CD14-positive monocyte (primary cell): ENCODE measurements at regions not wholly inside any gene's neighbourhood (a gene's known extent, or its start where the extent isn't known, plus 50 kb on each side); places are given as distances from the start of the nearest gene placed in this dataset.
A peak's percentile ranks its signal among the peaks of the same experiment; 100 is the strongest.
"Not testable (repeated sequence)": the region's sequence is repeated elsewhere in the genome, so short reads cannot be mapped to it uniquely, and the experiment has no call there.

Experiments used
- DNase-seq, 3 donors: peaks; one replicate each; pipeline ENCODE4 v3.0.0-alpha.2; 2011 to 2022
- H2AFZ ChIP-seq: 2 replicates; pipeline ENCODE4 v1.6.0; 2012; ENCODE audit warnings: mild to moderate bottlenecking, low read depth, low read length, inconsistent platforms; ENCODE audit not compliant: insufficient read depth, poor library complexity, severe bottlenecking
- H3K27ac ChIP-seq, 2 donors: 1 replicate in 1 of 2; 2 replicates in 1 of 2; pipeline ENCODE4 v1.5.1; 2012 to 2013; ENCODE audit warnings: low read length in 2 of 2, control low read depth in 1 of 2, inconsistent platforms in 1 of 2, low read depth in 1 of 2, mild to moderate bottlenecking in 1 of 2
- H3K27me3 ChIP-seq, 2 donors: one replicate each; pipeline versions ENCODE4 v1.6.0 to v1.6.1; 2011 to 2013; ENCODE audit warnings: low read length in 2 of 2; ENCODE audit not compliant: control insufficient read depth in 2 of 2, insufficient read depth in 2 of 2
- H3K36me3 ChIP-seq, 2 donors: replicated peaks in 1 of 2; 1 replicate in 1 of 2; 2 replicates in 1 of 2; pipeline versions ENCODE4 v1.5.1 to v1.6.1; 2012 to 2013; ENCODE audit warnings: low read length in 2 of 2, control low read depth in 1 of 2, inconsistent platforms in 1 of 2, mild to moderate bottlenecking in 1 of 2; ENCODE audit not compliant: insufficient read depth in 2 of 2, control insufficient read depth in 1 of 2
- H3K4me1 ChIP-seq, 2 donors: 1 replicate in 1 of 2; 2 replicates in 1 of 2; pipeline versions ENCODE4 v1.5.1 to v1.6.1; 2012 to 2013; ENCODE audit warnings: low read length in 2 of 2, control low read depth in 1 of 2, inconsistent platforms in 1 of 2, mild to moderate bottlenecking in 1 of 2, moderate library complexity in 1 of 2; ENCODE audit not compliant: insufficient read depth in 2 of 2, control insufficient read depth in 1 of 2
- H3K4me2 ChIP-seq: replicated peaks from 2 replicates; pipeline ENCODE3; 2012; ENCODE audit warnings: low read length, moderate library complexity, mild to moderate bottlenecking; ENCODE audit not compliant: poor library complexity, severe bottlenecking; ENCODE audit errors: extremely low read depth
- H3K4me3 ChIP-seq, 3 experiments: fragments of 200-600 bp in 1 of 3; sonication (generic) in 1 of 3; replicated peaks in 1 of 3; 1 replicate in 2 of 3; 2 replicates in 1 of 3; pipeline ENCODE4 v1.5.1; 2011 to 2013; ENCODE audit warnings: low read length in 3 of 3, mild to moderate bottlenecking in 3 of 3, control low read depth in 2 of 3, low read depth in 2 of 3, inconsistent platforms in 1 of 3, moderate library complexity in 1 of 3
- H3K79me2 ChIP-seq: 2 replicates; pipeline ENCODE4 v1.6.0; 2012; ENCODE audit warnings: mild to moderate bottlenecking, control low read depth, inconsistent platforms, low read length, moderate library complexity; ENCODE audit not compliant: insufficient read depth
- H3K9ac ChIP-seq: 2 replicates; pipeline ENCODE4 v1.6.0; 2017; ENCODE audit warnings: low read length, mild to moderate bottlenecking; ENCODE audit not compliant: insufficient read depth, poor library complexity, severe bottlenecking
- H3K9me3 ChIP-seq, 2 donors: replicated peaks in 1 of 2; 1 replicate in 1 of 2; 2 replicates in 1 of 2; pipeline versions ENCODE4 v1.5.1 to v1.6.1; 2012 to 2013; ENCODE audit warnings: low read length in 2 of 2, control low read depth in 1 of 2; ENCODE audit not compliant: control insufficient read depth in 1 of 2, insufficient read depth in 1 of 2
- H4K20me1 ChIP-seq: 2 replicates; pipeline ENCODE4 v1.6.0; 2012; ENCODE audit warnings: mild to moderate bottlenecking, low read length, control low read depth, moderate library complexity; ENCODE audit not compliant: insufficient read depth
- H3K27ac Mint-ChIP-seq, 7 donors: one replicate each; pipeline ENCODE4 v1.8.0; 2020; ENCODE audit warnings: mild to moderate bottlenecking in 7 of 7, mixed read lengths in 7 of 7, moderate library complexity in 6 of 7, inconsistent platforms in 2 of 7
- H3K27me3 Mint-ChIP-seq, 3 donors: one replicate each; pipeline ENCODE4 v1.8.0; 2021 to 2022; ENCODE audit warnings: low read depth in 3 of 3, mild to moderate bottlenecking in 3 of 3, mixed read lengths in 3 of 3, moderate library complexity in 3 of 3, inconsistent platforms in 1 of 3
- H3K36me3 Mint-ChIP-seq, 2 donors: one replicate each; pipeline ENCODE4 v1.8.0; 2020; ENCODE audit warnings: mixed read lengths in 2 of 2, inconsistent platforms in 1 of 2, mild to moderate bottlenecking in 1 of 2
- H3K4me1 Mint-ChIP-seq: one replicate; pipeline ENCODE4 v1.8.0; 2020; ENCODE audit warnings: mild to moderate bottlenecking, mixed read lengths
- H3K4me3 Mint-ChIP-seq, 2 donors: one replicate each; pipeline ENCODE4 v1.8.0; 2020; ENCODE audit warnings: mild to moderate bottlenecking in 2 of 2, mixed read lengths in 2 of 2, moderate library complexity in 1 of 2
- H3K9me3 Mint-ChIP-seq, 7 donors: one replicate each; pipeline ENCODE4 v1.8.0; 2020 to 2022; ENCODE audit warnings: mixed read lengths in 7 of 7, mild to moderate bottlenecking in 6 of 7, moderate library complexity in 6 of 7, inconsistent platforms in 2 of 7
- WGBS: methylation state at CpG from one replicate; pipeline ENCODE4 v1.1.5; 2013; ENCODE audit warnings: missing lambda C conversion rate; ENCODE audit not compliant: insufficient coverage; 5-methylcytosine and 5-hydroxymethylcytosine counted together
- intact Hi-C, 2 donors: fragments of 100-400 bp; cut with micrococcal nuclease; formaldehyde crosslinking; loops; one replicate each; pipeline versions ENCODE4 v1.15.0 to v1.15.1; 2023
- TF ChIP-seq, protein P1 (sequence below): fragments of 200-600 bp; IDR thresholded peaks from one replicate; pipeline ENCODE4 v1.8.0; 2022; ENCODE audit warnings: antibody characterized with exemption, mild to moderate bottlenecking

- Mint-ChIP-seq H3K9me3 (peaks cover 0 to 7% (median 2%) of the 10 kb centered on the region in 7 donors), H3K27ac (no peak overlapping the region), H3K4me1 (peaks cover 18% of the 10 kb centered on the region), H3K36me3 (no peaks in the 10 kb centered on the region), H3K4me3 (no peak overlapping the region), H3K27me3 (peaks cover 2 to 4% (median 3%) of the 10 kb centered on the region in 3 donors)
- Histone ChIP-seq H3K9ac (no peak overlapping the region), H3K4me1 (peaks cover 4 to 5% of the 10 kb centered on the region in 2 donors), H2AFZ (no peak overlapping the region), H3K79me2 (no peaks in the 10 kb centered on the region), H3K27me3 (no peaks in the 10 kb centered on the region), H4K20me1 (no peaks in the 10 kb centered on the region), H3K4me2 (no peak overlapping the region), H3K4me3 (no peak overlapping the region), H3K9me3 (no peaks in the 10 kb centered on the region), H3K27ac (no peak overlapping the region), H3K36me3 (no peaks in the 10 kb centered on the region)
- TF ChIP-seq, protein P1, sequence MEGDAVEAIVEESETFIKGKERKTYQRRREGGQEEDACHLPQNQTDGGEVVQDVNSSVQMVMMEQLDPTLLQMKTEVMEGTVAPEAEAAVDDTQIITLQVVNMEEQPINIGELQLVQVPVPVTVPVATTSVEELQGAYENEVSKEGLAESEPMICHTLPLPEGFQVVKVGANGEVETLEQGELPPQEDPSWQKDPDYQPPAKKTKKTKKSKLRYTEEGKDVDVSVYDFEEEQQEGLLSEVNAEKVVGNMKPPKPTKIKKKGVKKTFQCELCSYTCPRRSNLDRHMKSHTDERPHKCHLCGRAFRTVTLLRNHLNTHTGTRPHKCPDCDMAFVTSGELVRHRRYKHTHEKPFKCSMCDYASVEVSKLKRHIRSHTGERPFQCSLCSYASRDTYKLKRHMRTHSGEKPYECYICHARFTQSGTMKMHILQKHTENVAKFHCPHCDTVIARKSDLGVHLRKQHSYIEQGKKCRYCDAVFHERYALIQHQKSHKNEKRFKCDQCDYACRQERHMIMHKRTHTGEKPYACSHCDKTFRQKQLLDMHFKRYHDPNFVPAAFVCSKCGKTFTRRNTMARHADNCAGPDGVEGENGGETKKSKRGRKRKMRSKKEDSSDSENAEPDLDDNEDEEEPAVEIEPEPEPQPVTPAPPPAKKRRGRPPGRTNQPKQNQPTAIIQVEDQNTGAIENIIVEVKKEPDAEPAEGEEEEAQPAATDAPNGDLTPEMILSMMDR = no peak
- intact Hi-C loops = no loop called here
- 90% methylated on average over 2 of the region's 4 CpGs for WGBS
- no peak for DNase-seq
Observed at GRCh38 chr3:16770792-16771191, 114.0 kb upstream of the PLCL2 start.

DNA sequence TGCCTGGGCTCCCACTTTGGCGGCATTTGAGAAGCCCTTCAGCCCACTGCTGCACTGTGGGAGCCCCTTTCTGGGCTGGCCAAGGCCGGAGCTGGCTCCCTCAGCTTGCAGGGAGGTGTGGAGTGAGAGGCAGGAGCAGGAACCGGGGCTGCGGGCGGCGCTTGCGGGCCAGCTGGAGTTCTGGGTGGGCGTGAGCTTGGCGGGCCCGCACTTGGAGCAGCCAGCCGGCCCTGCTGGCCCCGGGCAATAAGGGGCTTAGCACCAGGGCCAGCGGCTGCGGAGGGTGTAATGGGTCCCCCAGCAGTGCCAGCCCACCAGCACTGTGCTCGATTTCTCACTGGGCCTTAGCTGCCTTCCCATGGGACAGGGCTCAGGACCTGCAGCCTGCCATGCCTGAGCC, 111.2 kb upstream of the PLCL2 start:
- DNase-seq, H3K4me3 ChIP-seq, H4K20me1 ChIP-seq, H3K4me3 Mint-ChIP-seq, H3K9me3 Mint-ChIP-seq, H3K36me3 Mint-ChIP-seq, H3K79me2 ChIP-seq, H3K27me3 Mint-ChIP-seq, H3K27me3 ChIP-seq, H3K4me1 ChIP-seq, H2AFZ ChIP-seq, H3K4me2 ChIP-seq, H3K4me1 Mint-ChIP-seq, intact Hi-C loops, H3K9ac ChIP-seq, H3K36me3 ChIP-seq, H3K27ac ChIP-seq, H3K27ac Mint-ChIP-seq, H3K9me3 ChIP-seq: not testable (repeated sequence)
- 89% methylated on average over 11 of the region's 15 CpGs for WGBS

- H3K4me1 ChIP-seq, H3K79me2 ChIP-seq, DNase-seq, H3K27me3 ChIP-seq, H3K9ac ChIP-seq, H3K36me3 Mint-ChIP-seq, H4K20me1 ChIP-seq, H3K4me3 ChIP-seq, intact Hi-C loops, H3K36me3 ChIP-seq, H3K4me1 Mint-ChIP-seq, H3K4me2 ChIP-seq, H3K9me3 Mint-ChIP-seq, H3K9me3 ChIP-seq, H3K27ac Mint-ChIP-seq, H3K27me3 Mint-ChIP-seq, H3K27ac ChIP-seq: not testable (repeated sequence)
- H3K4me3 Mint-ChIP-seq = peak overlapping the region; percentile 55 to 71
- 47% methylated on average over 4 of the region's 11 CpGs for WGBS
- H2AFZ ChIP-seq = peak overlapping the region; percentile 39
Observed at GRCh38 chr3:16774536-16774935, 110.2 kb upstream of the PLCL2 start.
